ENCODE measurements at regions not wholly inside any gene's neighbourhood (a gene's known extent, or its start where the extent isn't known, plus 50 kb on each side); places are given as distances from the start of the nearest gene placed in this dataset.

- Histone ChIP-seq H3K9ac (ENCODE audit: low read depth in 2 of 2, low read length in 2 of 2) (no peak overlapping the region), H3K36me3 (no peaks in the 10 kb centered on the region), H3K9me3 (no peaks in the 10 kb centered on the region), H3K4me1 (no peaks in the 10 kb centered on the region), H3K4me3 (no peak overlapping the region), H3K27me3 (no peaks in the 10 kb centered on the region), H3K27ac (no peak overlapping the region)
- DNase-seq = no peak
- TF ChIP-seq CTCF (IDR thresholded peaks at IDR 0.05) = no peak
- intact Hi-C loops (cut with DNase I) = no loop called here
These were observed 136.9 kb upstream of the MAGI2 start for GRCh38 chr7:79590391-79590790.

- TF ChIP-seq CTCF (IDR thresholded peaks at IDR 0.05) = no peak
- DNase-seq = no peak
- no peak overlapping the region for H3K9ac ChIP-seq (ENCODE audit: low read depth in 2 of 2, low read length in 2 of 2)
- no peaks in the 10 kb centered on the region for H3K9me3 ChIP-seq
- no peaks in the 10 kb centered on the region for H3K27me3 ChIP-seq
- no peak overlapping the region for H3K27ac ChIP-seq
- H3K4me1 ChIP-seq = no peaks in the 10 kb centered on the region
- H3K36me3 ChIP-seq = no peaks in the 10 kb centered on the region
- intact Hi-C loops (cut with DNase I) = no loop called here
- H3K4me3 ChIP-seq = no peak overlapping the region
These were observed 117.4 kb upstream of the MAGI2 start for GRCh38 chr7:79570903-79571302.

- Histone ChIP-seq H3K27ac (no peak overlapping the region), H3K36me3 (no peaks in the 10 kb centered on the region), H3K9me3 (no peaks in the 10 kb centered on the region), H3K4me1 (no peaks in the 10 kb centered on the region), H3K27me3 (no peaks in the 10 kb centered on the region), H3K4me3 (no peak overlapping the region), H3K9ac (ENCODE audit: low read depth in 2 of 2, low read length in 2 of 2) (no peak overlapping the region)
- intact Hi-C loops (cut with DNase I) = no loop called here
- no peak for DNase-seq
- no peak for TF ChIP-seq CTCF (IDR thresholded peaks at IDR 0.05)
These were observed 110.5 kb upstream of the MAGI2 start for GRCh38 chr7:79563821-79564522.

GRCh38 chr7:79555571-79555970 lies 102.1 kb upstream of the MAGI2 start:
- intact Hi-C loops (cut with DNase I) = no loop called here
- no peak overlapping the region for H3K27ac ChIP-seq
- H3K9me3 ChIP-seq = no peaks in the 10 kb centered on the region
- no peak overlapping the region for H3K4me3 ChIP-seq
- TF ChIP-seq CTCF (IDR thresholded peaks at IDR 0.05) = no peak
- no peaks in the 10 kb centered on the region for H3K36me3 ChIP-seq
- no peak for DNase-seq
- no peaks in the 10 kb centered on the region for H3K27me3 ChIP-seq
- no peaks in the 10 kb centered on the region for H3K4me1 ChIP-seq
- no peak overlapping the region for H3K9ac ChIP-seq (ENCODE audit: low read depth in 2 of 2, low read length in 2 of 2)

GRCh38 chr7:79553811-79554555 lies 100.5 kb upstream of the MAGI2 start:
- H3K4me3 ChIP-seq = no peak overlapping the region
- H3K27me3 ChIP-seq = no peaks in the 10 kb centered on the region
- H3K9me3 ChIP-seq = no peaks in the 10 kb centered on the region
- H3K4me1 ChIP-seq = no peaks in the 10 kb centered on the region
- no peaks in the 10 kb centered on the region for H3K36me3 ChIP-seq
- TF ChIP-seq CTCF (IDR thresholded peaks at IDR 0.05) = no peak
- no peak overlapping the region for H3K9ac ChIP-seq (ENCODE audit: low read depth in 2 of 2, low read length in 2 of 2)
- intact Hi-C loops (cut with DNase I) = no loop called here
- no peak overlapping the region for H3K27ac ChIP-seq
- no peak for DNase-seq

All from colonic mucosa (tissue), 4 donors.